ENCODE measurements at regions not wholly inside any gene's neighbourhood (a gene's known extent, or its start where the extent isn't known, plus 50 kb on each side); places are given as distances from the start of the nearest gene placed in this dataset.
"Not testable (repeated sequence)": the region's sequence is repeated elsewhere in the genome, so short reads cannot be mapped to it uniquely, and the experiment has no call there.

DNA sequence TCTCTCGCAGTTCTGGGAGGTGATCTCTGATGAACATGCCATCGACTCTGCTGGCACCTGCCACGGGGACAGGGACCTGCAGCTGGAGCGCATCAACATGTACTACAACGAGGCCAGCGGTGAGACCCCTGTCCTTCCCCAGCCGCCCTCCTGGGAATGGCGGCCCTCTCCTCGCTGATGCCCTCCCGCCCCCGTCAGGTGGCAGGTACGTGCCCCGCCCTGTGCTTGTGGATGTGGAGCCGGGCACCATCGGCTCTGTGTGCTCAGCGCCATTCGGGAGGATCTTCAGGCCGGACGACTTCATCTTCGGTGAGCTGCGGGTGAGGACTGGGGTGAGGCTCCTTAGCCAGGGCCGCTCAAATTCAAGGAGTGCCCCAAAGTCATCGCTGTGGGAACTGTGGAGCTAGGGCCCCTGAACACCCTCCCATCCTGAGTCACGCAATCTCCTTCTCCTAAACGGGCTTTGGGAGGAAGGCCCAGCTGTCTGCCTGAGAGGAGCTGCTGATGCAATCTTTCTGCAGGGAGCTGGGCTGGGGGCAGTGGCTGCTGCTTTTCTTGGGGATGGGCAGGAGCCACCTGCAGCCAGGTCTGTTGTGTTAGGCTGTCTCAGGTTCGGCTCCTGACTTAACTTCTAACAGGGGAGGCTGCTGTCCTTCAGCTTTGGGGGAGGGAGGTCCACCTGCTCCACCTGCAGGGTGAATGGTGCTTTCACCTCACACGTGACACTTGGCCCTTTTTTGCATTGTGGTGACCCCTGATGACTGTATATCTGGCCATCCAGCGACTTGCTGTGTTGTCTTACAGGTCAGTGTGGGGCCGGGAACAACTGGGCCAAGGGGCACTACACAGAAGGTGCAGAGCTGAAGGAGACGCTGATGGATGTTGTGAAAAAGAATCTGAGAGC lies 56.6 kb upstream of the ZNF678 start:
- TF ChIP-seq ZBTB8A (tag by site-specific recombination; IDR thresholded peaks at IDR 0.05); ZNF174 (tag by site-specific recombination; IDR thresholded peaks at IDR 0.05); ZNF335 (tag by site-specific recombination; conservative IDR thresholded peaks at IDR 0.05); ZBTB21 (tag by site-specific recombination; IDR thresholded peaks at IDR 0.05); MEIS1 (CRISPR knock-in tag; IDR thresholded peaks at IDR 0.05; ENCODE audit: borderline replicate concordance); ZNF549 (tag by site-specific recombination; IDR thresholded peaks at IDR 0.05); ZNF140 (tag by site-specific recombination; IDR thresholded peaks at IDR 0.05); ZNF658 (tag by site-specific recombination; IDR thresholded peaks at IDR 0.05): not testable (repeated sequence)
- TF ChIP-seq, protein P1, sequence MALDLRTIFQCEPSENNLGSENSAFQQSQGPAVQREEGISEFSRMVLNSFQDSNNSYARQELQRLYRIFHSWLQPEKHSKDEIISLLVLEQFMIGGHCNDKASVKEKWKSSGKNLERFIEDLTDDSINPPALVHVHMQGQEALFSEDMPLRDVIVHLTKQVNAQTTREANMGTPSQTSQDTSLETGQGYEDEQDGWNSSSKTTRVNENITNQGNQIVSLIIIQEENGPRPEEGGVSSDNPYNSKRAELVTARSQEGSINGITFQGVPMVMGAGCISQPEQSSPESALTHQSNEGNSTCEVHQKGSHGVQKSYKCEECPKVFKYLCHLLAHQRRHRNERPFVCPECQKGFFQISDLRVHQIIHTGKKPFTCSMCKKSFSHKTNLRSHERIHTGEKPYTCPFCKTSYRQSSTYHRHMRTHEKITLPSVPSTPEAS (tag by site-specific recombination; IDR thresholded peaks at IDR 0.05), result not testable (repeated sequence)
- TF ChIP-seq, protein P2, sequence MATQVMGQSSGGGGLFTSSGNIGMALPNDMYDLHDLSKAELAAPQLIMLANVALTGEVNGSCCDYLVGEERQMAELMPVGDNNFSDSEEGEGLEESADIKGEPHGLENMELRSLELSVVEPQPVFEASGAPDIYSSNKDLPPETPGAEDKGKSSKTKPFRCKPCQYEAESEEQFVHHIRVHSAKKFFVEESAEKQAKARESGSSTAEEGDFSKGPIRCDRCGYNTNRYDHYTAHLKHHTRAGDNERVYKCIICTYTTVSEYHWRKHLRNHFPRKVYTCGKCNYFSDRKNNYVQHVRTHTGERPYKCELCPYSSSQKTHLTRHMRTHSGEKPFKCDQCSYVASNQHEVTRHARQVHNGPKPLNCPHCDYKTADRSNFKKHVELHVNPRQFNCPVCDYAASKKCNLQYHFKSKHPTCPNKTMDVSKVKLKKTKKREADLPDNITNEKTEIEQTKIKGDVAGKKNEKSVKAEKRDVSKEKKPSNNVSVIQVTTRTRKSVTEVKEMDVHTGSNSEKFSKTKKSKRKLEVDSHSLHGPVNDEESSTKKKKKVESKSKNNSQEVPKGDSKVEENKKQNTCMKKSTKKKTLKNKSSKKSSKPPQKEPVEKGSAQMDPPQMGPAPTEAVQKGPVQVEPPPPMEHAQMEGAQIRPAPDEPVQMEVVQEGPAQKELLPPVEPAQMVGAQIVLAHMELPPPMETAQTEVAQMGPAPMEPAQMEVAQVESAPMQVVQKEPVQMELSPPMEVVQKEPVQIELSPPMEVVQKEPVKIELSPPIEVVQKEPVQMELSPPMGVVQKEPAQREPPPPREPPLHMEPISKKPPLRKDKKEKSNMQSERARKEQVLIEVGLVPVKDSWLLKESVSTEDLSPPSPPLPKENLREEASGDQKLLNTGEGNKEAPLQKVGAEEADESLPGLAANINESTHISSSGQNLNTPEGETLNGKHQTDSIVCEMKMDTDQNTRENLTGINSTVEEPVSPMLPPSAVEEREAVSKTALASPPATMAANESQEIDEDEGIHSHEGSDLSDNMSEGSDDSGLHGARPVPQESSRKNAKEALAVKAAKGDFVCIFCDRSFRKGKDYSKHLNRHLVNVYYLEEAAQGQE (tag by site-specific recombination; IDR thresholded peaks at IDR 0.05), result not testable (repeated sequence)
- TF ChIP-seq, protein P3, sequence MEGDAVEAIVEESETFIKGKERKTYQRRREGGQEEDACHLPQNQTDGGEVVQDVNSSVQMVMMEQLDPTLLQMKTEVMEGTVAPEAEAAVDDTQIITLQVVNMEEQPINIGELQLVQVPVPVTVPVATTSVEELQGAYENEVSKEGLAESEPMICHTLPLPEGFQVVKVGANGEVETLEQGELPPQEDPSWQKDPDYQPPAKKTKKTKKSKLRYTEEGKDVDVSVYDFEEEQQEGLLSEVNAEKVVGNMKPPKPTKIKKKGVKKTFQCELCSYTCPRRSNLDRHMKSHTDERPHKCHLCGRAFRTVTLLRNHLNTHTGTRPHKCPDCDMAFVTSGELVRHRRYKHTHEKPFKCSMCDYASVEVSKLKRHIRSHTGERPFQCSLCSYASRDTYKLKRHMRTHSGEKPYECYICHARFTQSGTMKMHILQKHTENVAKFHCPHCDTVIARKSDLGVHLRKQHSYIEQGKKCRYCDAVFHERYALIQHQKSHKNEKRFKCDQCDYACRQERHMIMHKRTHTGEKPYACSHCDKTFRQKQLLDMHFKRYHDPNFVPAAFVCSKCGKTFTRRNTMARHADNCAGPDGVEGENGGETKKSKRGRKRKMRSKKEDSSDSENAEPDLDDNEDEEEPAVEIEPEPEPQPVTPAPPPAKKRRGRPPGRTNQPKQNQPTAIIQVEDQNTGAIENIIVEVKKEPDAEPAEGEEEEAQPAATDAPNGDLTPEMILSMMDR (tag by site-specific recombination; IDR thresholded peaks at IDR 0.05), result not testable (repeated sequence)
- TF ChIP-seq, protein P4, sequence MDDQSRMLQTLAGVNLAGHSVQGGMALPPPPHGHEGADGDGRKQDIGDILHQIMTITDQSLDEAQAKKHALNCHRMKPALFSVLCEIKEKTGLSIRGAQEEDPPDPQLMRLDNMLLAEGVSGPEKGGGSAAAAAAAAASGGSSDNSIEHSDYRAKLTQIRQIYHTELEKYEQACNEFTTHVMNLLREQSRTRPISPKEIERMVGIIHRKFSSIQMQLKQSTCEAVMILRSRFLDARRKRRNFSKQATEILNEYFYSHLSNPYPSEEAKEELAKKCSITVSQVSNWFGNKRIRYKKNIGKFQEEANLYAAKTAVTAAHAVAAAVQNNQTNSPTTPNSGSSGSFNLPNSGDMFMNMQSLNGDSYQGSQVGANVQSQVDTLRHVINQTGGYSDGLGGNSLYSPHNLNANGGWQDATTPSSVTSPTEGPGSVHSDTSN (CRISPR knock-in tag; IDR thresholded peaks at IDR 0.05), result not testable (repeated sequence)
